H9 (cell line): ENCODE measurements at regions not wholly inside any gene's neighbourhood (a gene's known extent, or its start where the extent isn't known, plus 50 kb on each side); places are given as distances from the start of the nearest gene placed in this dataset.

Source experiments
- DNase-seq: peaks from one replicate; pipeline ENCODE4 v3.0.0-alpha.2; 2017
- H2AFZ ChIP-seq: one replicate; pipeline ENCODE4 v1.6.1; 2013; ENCODE audit warnings: mild to moderate bottlenecking, low read length, control low read depth, moderate library complexity
- H2AK5ac ChIP-seq: 2 replicates; pipeline ENCODE4 v1.6.1; 2013; ENCODE audit warnings: low read length, control low read depth, mixed read lengths; ENCODE audit not compliant: insufficient read length
- H2BK120ac ChIP-seq: one replicate; pipeline ENCODE4 v1.6.1; 2013; ENCODE audit warnings: low read depth, mild to moderate bottlenecking, low read length, control low read depth, inconsistent platforms; ENCODE audit not compliant: poor library complexity, severe bottlenecking
- H2BK12ac ChIP-seq: 2 replicates; pipeline ENCODE4 v1.6.1; 2013; ENCODE audit warnings: low read length, control low read depth, mixed read lengths, low read depth; ENCODE audit not compliant: insufficient read length
- H2BK15ac ChIP-seq: 2 replicates; pipeline ENCODE4 v1.6.1; 2013; ENCODE audit warnings: low read depth, low read length, control low read depth
- H2BK20ac ChIP-seq: one replicate; pipeline ENCODE4 v1.6.1; 2013; ENCODE audit warnings: low read depth, mild to moderate bottlenecking, low read length, control low read depth, inconsistent platforms; ENCODE audit not compliant: poor library complexity, severe bottlenecking
- H2BK5ac ChIP-seq: 2 replicates; pipeline ENCODE4 v1.6.1; 2013; ENCODE audit warnings: low read length, control low read depth, mixed read lengths; ENCODE audit not compliant: insufficient read length
- H3K14ac ChIP-seq: 2 replicates; pipeline ENCODE4 v1.6.1; 2013; ENCODE audit warnings: low read length, control low read depth; ENCODE audit not compliant: insufficient read depth
- H3K18ac ChIP-seq: 2 replicates; pipeline ENCODE4 v1.6.1; 2013; ENCODE audit warnings: low read depth, mild to moderate bottlenecking, mixed read lengths, low read length, control low read depth; ENCODE audit not compliant: insufficient read length
- H3K23ac ChIP-seq: 2 replicates; pipeline ENCODE4 v1.6.1; 2013; ENCODE audit warnings: low read length, control low read depth, mixed read lengths, low read depth; ENCODE audit not compliant: insufficient read length
- H3K23me2 ChIP-seq: 2 replicates; pipeline ENCODE4 v1.6.1; 2013; ENCODE audit warnings: low read depth, mild to moderate bottlenecking, mixed read lengths, low read length, control low read depth; ENCODE audit not compliant: insufficient read length, poor library complexity, severe bottlenecking
- H3K27ac ChIP-seq: 2 replicates; pipeline ENCODE4 v1.5.1; 2013; ENCODE audit warnings: low read length, control low read depth, mixed read lengths, low read depth; ENCODE audit not compliant: insufficient read length
- H3K27me3 ChIP-seq: 2 replicates; pipeline ENCODE4 v1.6.1; 2013; ENCODE audit warnings: low read length, control low read depth, inconsistent platforms; ENCODE audit not compliant: insufficient read depth
- H3K4ac ChIP-seq: 2 replicates; pipeline ENCODE4 v1.6.1; 2013; ENCODE audit warnings: low read depth, mild to moderate bottlenecking, control low read depth, inconsistent platforms, low read length, moderate library complexity
- H3K4me1 ChIP-seq: 2 replicates; pipeline ENCODE4 v1.6.1; 2013; ENCODE audit warnings: low read length, control low read depth, inconsistent platforms; ENCODE audit not compliant: insufficient read depth
- H3K4me2 ChIP-seq: 2 replicates; pipeline ENCODE4 v1.6.1; 2013; ENCODE audit warnings: low read length, control low read depth, mixed read lengths; ENCODE audit not compliant: insufficient read length, insufficient read depth
- H3K56ac ChIP-seq: 2 replicates; pipeline ENCODE4 v1.6.1; 2013; ENCODE audit warnings: low read depth, mild to moderate bottlenecking, mixed read lengths, low read length, control low read depth; ENCODE audit not compliant: insufficient read length
- H3K79me1 ChIP-seq: 2 replicates; pipeline ENCODE4 v1.6.1; 2013; ENCODE audit warnings: low read depth, mild to moderate bottlenecking, moderate library complexity, low read length, control low read depth, inconsistent platforms; ENCODE audit not compliant: insufficient read depth, poor library complexity, severe bottlenecking
- H3K79me2 ChIP-seq: 2 replicates; pipeline ENCODE4 v1.6.1; 2013; ENCODE audit warnings: low read length, control low read depth, inconsistent platforms; ENCODE audit not compliant: insufficient read depth
- H3K9ac ChIP-seq: 2 replicates; pipeline ENCODE4 v1.6.1; 2013; ENCODE audit warnings: low read length, control low read depth, mixed read lengths; ENCODE audit not compliant: insufficient read length; ENCODE audit errors: extremely low read depth
- H3K9me3 ChIP-seq: one replicate; pipeline ENCODE4 v1.6.1; 2013; ENCODE audit warnings: low read depth, low read length, inconsistent platforms; ENCODE audit not compliant: control insufficient read depth
- H3T11ph ChIP-seq: one replicate; pipeline ENCODE4 v1.6.1; 2013; ENCODE audit warnings: mild to moderate bottlenecking, low read length, control low read depth, inconsistent platforms
- H4K20me1 ChIP-seq: one replicate; pipeline ENCODE4 v1.6.1; 2013; ENCODE audit not compliant: control insufficient read depth, insufficient read length, insufficient read depth
- H4K5ac ChIP-seq: 2 replicates; pipeline ENCODE4 v1.6.1; 2013; ENCODE audit warnings: low read depth, mild to moderate bottlenecking, mixed read lengths, low read length, control low read depth; ENCODE audit not compliant: insufficient read length
- H4K8ac ChIP-seq: replicated peaks from 2 replicates; pipeline ENCODE4 v1.6.1; 2013; ENCODE audit warnings: low read length, control low read depth, mixed read lengths, low read depth; ENCODE audit not compliant: insufficient read length
- H4K91ac ChIP-seq: 2 replicates; pipeline ENCODE4 v1.6.1; 2013; ENCODE audit warnings: low read depth, mild to moderate bottlenecking, moderate library complexity, mixed read lengths, low read length, control low read depth; ENCODE audit not compliant: insufficient read length
- H3K27ac Mint-ChIP-seq, 3 experiments: 2 replicates in 2 of 3; 3 replicates in 1 of 3; pipeline ENCODE4 v1.8.0; 2020 to 2021; ENCODE audit warnings: mixed read lengths in 3 of 3, mild to moderate bottlenecking in 1 of 3, moderate library complexity in 1 of 3
- H3K27me3 Mint-ChIP-seq: 2 replicates; pipeline ENCODE4 v1.8.0; 2021; ENCODE audit warnings: low read depth, mild to moderate bottlenecking, moderate library complexity, mixed read lengths
- H3K36me3 Mint-ChIP-seq, 3 experiments: 2 replicates in 2 of 3; 3 replicates in 1 of 3; pipeline ENCODE4 v1.8.0; 2020 to 2021; ENCODE audit warnings: low read depth in 3 of 3, mixed read lengths in 3 of 3; ENCODE audit not compliant: insufficient read depth in 1 of 3
- H3K4me1 Mint-ChIP-seq, 2 experiments: 2 replicates each; pipeline ENCODE4 v1.8.0; 2020; ENCODE audit warnings: mixed read lengths in 2 of 2
- H3K4me3 Mint-ChIP-seq, 2 experiments: 2 replicates in 1 of 2; 3 replicates in 1 of 2; pipeline ENCODE4 v1.8.0; 2020 to 2021; ENCODE audit warnings: mild to moderate bottlenecking in 2 of 2, mixed read lengths in 2 of 2, moderate library complexity in 1 of 2
- H3K9me3 Mint-ChIP-seq, 2 experiments: 2 replicates in 1 of 2; 3 replicates in 1 of 2; pipeline ENCODE4 v1.8.0; 2020; ENCODE audit warnings: mild to moderate bottlenecking in 2 of 2, mixed read lengths in 2 of 2, moderate library complexity in 1 of 2
- CTCF ChIP-seq: fragments of 200-600 bp; sonication (generic); conservative IDR thresholded peaks from 3 replicates; pipeline ENCODE4 v1.8.0; 2021; ENCODE audit warnings: antibody characterized with exemption, mild to moderate bottlenecking
- WGBS: extraction: QIAGEN DNeasy Blood & Tissue Kit; methylation state at CpG from one replicate; pipeline ENCODE4 v1.1.7; 2013; ENCODE audit warnings: missing lambda C conversion rate, low lambda C conversion rate, mixed read lengths; ENCODE audit not compliant: insufficient read length; ENCODE audit errors: extremely low coverage; 5-methylcytosine and 5-hydroxymethylcytosine counted together

- H3K4me1 Mint-ChIP-seq, result peaks cover 3 to 10% of the 10 kb centered on the region in 2 experiments
- H3K27ac ChIP-seq, result no peak overlapping the region
- no peaks in the 10 kb centered on the region for H3K79me2 ChIP-seq
- no peak for TF ChIP-seq CTCF
- H3K23me2 ChIP-seq, result no peaks in the 10 kb centered on the region
- H4K8ac ChIP-seq, result no peak overlapping the region
- no peak overlapping the region for H2BK5ac ChIP-seq
- H3T11ph ChIP-seq, result no peak overlapping the region
- H3K4me1 ChIP-seq, result no peaks in the 10 kb centered on the region
- no peak overlapping the region for H3K14ac ChIP-seq
- DNase-seq, result no peak
- H2BK15ac ChIP-seq, result no peak overlapping the region
- no peak overlapping the region for H2BK20ac ChIP-seq
- H2BK12ac ChIP-seq, result no peak overlapping the region
- H4K5ac ChIP-seq, result no peak overlapping the region
- no peaks in the 10 kb centered on the region for H4K20me1 ChIP-seq
- no peaks in the 10 kb centered on the region for H3K36me3 Mint-ChIP-seq
- no peak overlapping the region for H3K18ac ChIP-seq
- H3K27me3 ChIP-seq, result no peaks in the 10 kb centered on the region
- no peaks in the 10 kb centered on the region; the same call in 1 of the 2 replicates for H3K27me3 Mint-ChIP-seq
- H2AK5ac ChIP-seq, result no peak overlapping the region
- no peak overlapping the region for H3K4me2 ChIP-seq
- no peaks in the 10 kb centered on the region for H3K9me3 Mint-ChIP-seq
- H2BK120ac ChIP-seq, result no peak overlapping the region
- H3K27ac Mint-ChIP-seq, result no peak overlapping the region
- H3K9me3 ChIP-seq, result no peaks in the 10 kb centered on the region
- no peak overlapping the region for H3K56ac ChIP-seq
- WGBS, result no CpG with 5 or more reads among the region's 2 CpGs
- H4K91ac ChIP-seq, result no peak overlapping the region
- no peak overlapping the region for H3K4me3 Mint-ChIP-seq
- no peak overlapping the region for H3K4ac ChIP-seq
- H3K23ac ChIP-seq, result no peak overlapping the region
- no peaks in the 10 kb centered on the region for H3K79me1 ChIP-seq
- H3K9ac ChIP-seq, result no peak overlapping the region
- no peak overlapping the region for H2AFZ ChIP-seq
These were observed 336.3 kb upstream of the KIF2A start for GRCh38 chr5:61969755-61970154.
